Globus pallidus (tissue), 1 donor: ENCODE measurements at regions not wholly inside any gene's neighbourhood (a gene's known extent, or its start where the extent isn't known, plus 50 kb on each side); places are given as distances from the start of the nearest gene placed in this dataset.
"Not testable (repeated sequence)": the region's sequence is repeated elsewhere in the genome, so short reads cannot be mapped to it uniquely, and the experiment has no call there.

Source experiments
- DNase-seq: peaks from one replicate; pipeline ENCODE4 v3.0.0-alpha.2; 2015; ENCODE audit warnings: low spot score

DNA sequence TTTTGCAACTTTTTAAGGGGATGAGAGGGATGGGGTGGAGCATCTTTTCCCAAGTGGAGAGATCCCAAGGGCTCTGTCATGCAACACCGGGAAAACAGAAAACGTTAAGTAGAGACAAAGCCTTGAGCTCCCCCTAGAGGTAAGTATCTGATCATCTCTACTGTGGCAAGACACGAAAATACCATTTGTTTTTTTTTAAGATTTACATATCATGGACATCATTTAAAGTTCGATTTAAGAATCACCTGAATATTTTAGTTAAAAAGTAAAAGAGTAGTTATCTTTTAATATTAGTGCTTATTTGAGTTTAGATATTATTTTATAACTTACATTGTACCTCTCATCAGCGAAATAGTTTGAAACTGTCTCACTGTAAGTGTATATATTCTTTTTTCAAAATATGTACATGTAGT, 200.4 kb downstream of the LRRC70 start:
- peak; percentile 61 for DNase-seq

DNA sequence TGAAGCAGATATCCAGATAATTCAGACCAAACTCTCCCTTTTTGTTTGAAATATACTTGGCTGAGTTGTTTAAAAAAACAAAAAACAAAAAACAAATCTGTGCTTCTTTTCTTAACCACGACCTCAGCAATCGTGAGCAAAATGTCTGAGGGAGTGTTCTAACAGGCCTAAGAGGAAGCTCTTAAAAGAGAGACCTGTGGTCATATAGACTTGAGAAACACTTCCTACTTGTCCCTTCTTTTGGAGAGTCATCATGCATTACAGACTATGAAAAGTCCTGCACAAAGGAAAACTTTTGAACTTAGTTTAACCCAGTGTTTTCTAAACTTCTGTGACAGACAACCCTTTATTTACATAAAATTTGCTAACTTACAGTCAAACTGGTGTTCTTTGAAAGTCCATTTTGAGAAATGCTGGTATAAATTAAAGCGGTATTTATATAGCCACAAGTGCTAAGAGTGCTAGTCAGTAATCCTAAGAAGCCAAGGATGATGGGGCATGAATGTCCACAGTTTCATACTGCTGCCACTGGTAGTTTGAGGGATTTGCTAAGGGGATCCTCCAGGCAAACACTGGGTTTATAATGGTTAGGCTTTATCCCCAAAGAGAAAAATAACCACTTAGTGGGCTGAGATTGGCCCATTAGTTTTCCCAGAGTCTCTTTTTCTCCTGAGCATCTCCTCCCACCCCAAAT, 199.8 kb downstream of the LRRC70 start:
- peak; percentile 35 for DNase-seq

DNA sequence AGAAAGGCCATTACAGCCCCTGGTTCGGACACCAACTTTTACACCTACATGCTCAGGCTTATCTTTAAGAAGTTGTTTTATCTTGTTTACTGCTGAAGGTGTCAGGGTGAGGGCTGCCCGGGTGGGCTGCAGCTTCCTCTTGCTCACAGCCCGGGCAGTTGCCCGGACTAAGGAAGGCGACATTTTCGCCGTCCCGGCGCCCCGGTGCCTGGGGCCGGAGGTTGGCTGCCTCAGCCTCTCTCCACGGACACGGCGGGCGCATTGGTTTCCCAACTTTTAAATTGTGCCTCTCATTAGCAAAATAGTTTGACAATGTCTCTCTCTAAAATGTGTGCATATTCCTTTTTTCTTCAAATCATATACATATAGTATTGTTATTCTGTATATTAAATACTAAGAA, 198.5 kb downstream of the LRRC70 start:
- not testable (repeated sequence) for DNase-seq

DNA sequence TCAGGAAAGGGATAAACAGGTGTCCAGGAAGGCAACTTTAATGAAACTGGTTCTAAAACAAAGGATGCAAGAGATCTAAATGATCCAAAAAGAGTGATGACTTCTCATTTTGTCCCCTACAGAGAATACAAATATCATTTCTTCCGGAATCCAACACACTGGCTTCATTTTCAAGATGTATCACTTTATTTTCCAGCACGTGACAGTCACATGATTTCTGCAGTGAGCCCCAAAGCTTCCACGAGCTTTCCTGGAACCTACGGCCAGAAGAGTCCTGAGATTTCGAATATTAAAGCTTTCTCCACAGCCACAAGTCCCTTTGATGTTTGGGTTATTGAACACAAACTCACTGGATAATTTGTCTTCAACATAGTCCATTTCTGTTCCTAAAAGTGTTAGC, 198.0 kb downstream of the LRRC70 start:
- DNase-seq, result not testable (repeated sequence)

DNA sequence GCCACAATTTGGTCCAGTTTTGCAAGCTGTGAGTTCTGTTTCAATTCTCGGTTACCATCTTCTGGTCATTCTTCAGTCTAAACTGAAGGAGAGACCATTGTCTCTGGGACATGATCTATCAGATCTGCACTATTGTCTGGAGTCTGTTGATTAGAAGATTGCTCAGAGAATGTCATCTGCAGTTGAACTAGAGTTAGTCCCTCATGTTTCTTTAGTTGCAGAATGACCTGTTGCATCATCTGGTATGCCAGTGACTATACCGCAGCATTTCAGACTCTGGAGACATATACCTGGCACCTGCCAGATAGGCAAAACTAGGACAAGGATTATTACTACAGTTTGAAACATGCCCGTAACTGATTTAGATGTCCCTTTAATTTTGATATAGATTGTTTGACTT, 194.8 kb downstream of the LRRC70 start:
- DNase-seq, result no peak

DNA sequence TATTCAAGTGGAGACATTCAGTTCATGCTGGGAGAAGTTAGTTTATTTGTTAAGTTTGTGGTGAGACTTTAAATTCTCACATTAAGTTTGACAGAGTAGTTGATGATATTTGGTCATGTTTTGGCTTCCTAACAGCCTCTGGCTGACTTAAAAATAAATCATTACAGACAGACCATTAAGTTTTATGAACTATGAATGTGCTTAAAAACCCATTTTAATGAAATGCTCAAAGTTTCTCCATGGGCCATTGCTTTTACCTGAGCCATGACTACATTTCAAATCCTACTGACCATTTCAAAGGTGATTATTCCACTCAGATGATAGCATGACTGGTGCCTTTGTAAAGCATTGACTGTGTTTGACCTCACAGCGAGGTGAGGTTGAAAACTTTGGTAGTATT, 192.7 kb downstream of the LRRC70 start:
- DNase-seq, result no peak

DNA sequence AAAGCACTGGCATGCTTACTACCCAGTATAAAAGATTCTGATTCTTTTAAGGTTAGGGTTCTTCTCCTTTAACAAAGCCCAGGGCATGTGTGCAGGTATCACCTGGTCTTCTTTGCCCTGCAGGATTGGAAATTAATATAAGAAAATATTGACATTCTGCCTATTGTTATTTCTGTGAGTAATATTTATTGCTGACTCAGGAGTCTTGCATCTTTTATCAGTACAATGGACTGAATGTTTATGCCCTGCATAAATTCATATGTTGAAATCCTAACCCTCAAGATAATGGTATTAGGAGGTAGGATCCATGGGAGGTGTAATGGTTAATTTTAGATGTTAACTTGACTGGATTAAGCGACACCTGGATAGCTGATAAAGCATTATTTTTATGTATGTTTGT, 189.0 kb downstream of the LRRC70 start:
- no peak for DNase-seq

DNA sequence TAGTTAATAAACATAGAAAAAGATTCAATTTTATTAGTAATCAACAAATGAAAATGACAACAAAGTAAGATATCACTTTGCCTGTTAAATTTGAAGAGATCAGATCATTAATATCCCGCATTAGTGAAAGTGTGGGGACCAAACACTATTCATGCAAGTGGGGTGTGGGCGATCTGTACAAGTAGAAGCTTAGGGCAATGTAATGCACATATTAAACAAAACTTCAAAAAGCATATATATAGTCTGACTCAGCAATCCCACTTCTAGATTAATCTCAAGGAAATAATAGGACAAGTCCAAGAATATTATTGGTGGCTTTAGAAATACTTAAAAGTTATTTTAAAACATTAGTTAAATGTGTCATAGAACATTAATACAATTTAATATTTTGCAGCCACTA, 188.5 kb downstream of the LRRC70 start:
- DNase-seq, result no peak

DNA sequence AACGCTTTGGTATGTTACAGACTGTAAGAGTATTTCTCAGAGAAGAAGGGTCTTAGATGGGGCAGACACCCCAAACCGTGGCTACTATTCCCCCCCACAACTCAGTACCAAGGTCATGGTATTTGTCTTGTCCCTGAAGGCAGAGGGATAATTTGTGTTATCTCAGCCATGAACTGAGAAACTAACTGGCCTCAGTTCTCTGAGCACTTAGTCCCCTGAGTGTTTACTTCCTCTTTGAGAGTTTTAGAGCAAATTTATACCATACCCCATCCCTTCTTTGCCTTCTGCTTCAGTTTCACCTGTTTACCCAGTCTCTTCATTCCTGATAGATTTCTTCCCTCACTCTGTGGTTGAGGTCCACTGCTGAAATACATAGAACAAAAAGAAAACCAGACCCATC, 183.9 kb downstream of the LRRC70 start:
- DNase-seq, result no peak

DNA sequence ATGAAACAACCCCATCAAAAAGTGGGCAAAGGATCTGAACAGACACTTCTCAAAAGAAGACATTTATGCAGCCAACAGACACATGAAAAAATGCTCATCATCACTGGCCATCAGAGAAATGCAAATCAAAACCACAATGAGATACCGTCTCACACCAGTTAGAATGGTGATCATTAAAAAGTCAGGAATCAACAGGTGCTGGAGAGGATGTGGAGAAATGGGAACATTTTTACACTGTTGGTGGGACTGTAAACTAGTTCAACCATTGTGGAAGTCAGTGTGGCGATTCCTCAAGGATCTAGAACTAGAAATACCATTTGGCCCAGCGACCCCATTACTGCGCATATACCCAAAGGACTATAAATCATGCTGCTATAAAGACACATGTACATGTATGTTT, 179.1 kb downstream of the LRRC70 start:
- DNase-seq, result not testable (repeated sequence)

DNA sequence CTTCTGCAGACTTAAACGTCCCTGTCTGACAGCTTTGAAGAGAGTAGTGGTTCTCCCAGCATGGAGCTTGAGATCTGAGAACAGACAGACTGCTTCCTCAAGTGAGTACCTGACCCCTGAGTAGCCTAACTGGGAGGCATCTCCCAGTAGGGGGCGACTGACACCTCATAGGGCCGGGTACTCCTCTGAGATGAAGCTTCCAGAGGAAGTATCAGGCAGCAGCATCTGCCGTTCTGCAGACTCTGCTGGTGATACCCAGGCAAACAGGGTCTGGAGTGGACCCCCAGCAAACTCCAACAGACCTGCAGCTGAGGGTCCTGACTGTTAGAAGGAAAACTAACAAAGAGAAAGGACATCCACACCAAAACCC, 174.4 kb downstream of the LRRC70 start:
- not testable (repeated sequence) for DNase-seq

DNA sequence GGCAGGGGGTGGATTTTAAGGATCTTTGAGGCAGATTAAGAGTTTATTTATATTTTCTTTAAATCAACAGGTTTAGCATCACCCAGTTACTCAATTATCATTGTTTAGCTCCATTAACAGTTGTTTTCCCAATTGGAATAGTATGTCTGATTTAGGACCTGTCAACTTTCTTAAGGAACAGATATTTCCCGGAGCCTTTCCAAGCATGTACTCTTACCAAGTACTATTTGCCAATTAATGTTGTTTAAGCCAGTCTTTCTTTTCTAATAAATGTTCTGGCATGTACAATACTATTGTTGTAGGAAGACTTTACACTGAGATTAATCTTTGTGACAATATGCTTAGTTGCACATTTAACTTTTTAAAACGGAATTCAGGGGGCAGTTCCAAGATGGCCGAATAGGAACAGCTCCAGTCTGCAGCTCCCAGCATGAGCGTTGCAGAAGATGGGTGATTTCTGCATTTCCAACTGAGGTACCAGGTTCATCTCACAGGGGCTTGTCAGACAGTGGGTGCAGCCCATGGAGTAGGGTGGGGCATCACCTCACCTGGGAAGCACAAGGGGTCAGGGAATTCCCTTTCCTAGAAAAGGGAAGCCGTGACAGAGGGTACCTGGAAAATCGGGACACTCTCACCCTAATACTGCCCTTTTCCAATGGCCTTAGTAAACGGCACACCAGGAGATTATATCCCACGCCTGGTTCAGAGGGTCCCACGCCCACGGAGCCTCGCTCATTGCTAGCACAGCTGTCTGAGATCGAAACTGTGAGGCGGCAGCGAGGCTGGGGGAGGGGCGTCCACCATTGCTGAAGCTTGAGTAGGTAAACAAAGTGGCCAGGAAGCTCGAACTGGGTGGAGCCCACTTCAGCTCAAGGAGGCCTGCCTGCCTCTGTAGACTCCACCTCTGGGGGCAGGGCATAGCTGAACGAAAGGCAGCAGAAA, 173.7 kb downstream of the LRRC70 start:
- not testable (repeated sequence) for DNase-seq

DNA sequence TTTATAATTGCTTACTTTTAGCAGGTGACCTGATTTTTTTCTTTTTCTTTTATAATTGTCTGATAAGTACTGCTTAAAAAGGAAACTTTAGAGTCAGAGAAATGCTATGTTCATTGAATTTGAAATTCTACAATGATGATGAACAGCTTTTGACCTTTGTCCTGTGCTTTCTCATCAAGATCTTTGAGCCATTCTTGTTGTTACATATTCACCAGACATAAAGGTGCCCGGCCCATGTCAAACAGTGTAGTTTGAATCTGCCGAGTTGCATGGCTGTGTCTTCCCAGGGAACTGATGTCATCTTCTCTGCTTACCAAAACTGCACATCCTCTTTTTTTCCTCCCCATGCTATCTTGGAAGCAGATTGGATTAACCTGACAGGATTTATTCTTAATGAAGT, 163.6 kb downstream of the LRRC70 start:
- no peak for DNase-seq

DNA sequence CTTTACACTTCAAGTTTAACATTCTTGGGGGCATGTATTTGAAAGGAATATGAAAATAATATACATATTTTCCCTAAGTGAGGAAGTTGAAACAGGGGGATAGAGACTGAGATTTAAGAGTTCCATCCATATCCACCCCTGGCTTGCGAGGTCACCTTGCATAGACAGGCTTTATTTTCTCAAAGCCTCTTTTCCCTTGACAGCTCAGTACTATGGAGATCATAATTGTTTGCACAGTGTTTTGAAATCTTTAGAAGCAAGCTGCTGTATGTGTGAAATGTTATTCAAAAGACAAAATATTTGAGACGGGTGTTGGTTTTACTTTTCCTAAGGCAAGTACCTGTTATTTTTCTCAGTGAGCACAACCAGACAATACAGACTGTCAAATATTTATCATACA, 163.1 kb downstream of the LRRC70 start:
- DNase-seq, result no peak

DNA sequence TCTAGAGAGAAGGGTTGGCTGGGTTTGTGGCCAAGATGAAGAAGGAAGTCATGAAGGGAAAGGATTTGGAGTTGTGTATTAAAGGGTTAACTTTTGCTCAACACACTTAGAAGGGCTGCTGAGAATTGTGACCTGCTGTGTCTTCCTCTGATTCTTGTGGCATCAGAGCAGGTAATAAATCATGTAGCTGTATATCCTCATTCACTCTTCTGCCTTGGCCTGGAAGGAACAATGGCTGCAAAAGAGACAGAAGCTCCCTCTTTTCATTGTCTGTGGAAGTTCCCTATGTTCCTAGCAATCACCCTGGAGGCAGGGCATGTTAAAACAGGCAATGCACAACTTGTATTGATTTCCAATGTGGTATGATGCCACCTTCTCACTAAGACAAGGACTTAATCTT, 159.1 kb downstream of the LRRC70 start:
- no peak for DNase-seq

DNA sequence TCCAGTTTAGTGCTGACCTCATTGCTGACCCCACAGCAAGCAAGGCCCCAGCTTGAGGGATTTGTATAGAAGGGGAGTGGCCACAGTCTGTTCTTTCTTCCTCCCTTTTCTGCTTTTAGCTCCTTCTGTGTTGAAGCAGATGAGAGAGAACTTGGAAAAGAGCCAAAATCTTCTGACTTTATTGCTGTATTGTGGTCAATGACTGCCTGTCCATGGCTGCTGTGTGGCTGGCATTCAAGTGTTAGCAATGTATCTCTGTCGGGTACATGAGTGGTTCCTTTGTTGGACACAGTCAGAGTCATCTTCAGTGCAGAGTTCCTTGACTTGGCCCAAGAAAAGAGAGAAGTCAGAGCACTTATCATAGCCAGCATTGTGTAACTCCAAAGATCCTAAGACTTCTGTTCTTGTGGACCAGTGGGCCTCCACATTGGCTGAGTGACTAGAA, 154.1 kb downstream of the LRRC70 start:
- DNase-seq, result peak; percentile 38

DNA sequence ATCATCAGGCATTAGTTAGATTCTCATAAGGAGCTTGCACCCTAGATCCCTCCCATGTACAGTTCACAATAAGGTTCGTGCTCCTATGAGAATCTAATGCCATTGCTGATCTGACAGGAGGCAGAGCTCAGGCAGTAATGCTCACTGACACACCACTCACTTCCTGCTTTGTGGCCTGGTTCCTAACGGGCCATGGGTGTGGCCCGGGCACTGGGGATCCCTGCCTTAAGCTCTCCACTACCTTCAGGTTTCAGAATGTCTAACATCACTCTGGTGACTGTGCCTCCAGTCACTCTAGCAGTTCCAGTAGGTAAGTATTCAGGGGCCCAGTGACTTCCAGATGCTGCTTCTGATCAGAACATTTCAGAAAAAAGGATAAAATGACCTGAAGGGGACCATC, 152.4 kb downstream of the LRRC70 start:
- no peak for DNase-seq

DNA sequence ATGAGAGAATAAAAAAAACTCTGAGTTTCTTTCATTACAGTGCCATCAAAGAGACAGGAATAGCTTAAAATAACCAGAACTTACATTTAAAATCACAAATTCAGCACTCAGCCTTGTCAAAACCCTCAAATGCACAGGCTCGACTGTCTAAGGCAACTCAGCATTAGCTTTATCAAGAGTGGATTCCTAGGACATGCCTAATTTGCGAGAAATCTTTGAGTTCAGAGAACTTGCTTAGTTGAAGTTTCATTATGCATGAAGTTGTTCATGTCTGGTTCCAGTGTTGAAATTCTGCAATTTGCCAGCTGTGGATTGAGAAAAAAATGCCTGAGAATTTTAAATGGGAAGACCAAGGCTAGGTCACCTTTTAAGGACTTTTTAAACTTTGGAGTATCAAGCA, 151.1 kb downstream of the LRRC70 start:
- no peak for DNase-seq

DNA sequence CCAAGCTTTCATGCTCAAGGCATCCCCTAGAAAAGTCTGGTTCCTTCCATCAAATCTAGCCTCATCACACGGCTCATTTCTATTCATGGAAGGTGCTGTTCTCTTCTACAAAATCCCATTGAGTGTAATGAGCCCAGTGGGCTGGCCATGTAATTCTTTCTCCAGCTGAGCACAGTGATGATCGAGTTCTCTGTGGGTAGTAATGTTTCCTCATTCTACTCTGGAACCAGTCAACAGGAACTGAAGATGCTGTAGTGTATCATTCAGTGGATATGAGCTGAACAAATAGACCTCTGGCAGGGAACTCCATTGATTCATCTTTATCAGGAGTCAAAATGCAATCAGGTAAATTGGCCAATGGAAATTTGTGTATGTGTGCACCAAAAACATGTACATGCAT, 149.2 kb downstream of the LRRC70 start:
- DNase-seq, result no peak

DNA sequence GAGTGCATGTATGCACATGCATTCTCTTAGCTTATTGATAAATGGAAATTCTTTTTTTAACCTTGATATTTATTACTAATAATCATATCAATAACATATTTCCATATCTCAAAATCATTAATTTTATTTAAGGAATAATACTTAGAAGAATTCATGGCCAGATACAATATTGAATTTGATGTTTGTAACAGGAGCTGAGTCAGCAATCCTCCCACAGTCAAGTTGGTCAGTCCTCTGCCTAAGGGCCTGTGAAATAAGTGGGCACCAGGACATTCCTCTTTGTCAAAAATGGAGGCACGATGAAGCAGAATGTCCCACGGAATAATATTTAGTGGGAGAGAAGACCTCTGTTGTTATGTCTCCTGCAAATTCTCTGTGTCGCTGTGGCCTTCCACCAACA, 148.6 kb downstream of the LRRC70 start:
- DNase-seq, result no peak

DNA sequence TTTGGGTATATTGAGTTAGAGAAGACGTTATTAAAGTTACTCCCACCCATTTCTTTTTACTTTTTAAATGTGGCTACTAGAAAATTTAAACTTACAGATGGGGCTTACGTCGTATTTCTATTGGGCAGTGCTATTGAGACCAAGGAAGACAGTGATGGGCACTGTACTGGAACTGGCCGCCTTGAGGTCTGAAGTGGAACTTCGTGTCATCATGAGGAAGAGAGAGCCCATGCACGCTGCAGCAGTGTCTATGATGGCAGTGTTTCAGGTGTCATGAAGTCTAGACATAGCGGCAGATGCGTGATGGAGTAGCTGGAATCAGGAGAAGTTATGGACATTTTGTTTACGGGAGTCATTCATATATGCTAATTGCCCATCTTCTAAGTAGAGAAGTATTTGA, 143.7 kb downstream of the LRRC70 start:
- no peak for DNase-seq

DNA sequence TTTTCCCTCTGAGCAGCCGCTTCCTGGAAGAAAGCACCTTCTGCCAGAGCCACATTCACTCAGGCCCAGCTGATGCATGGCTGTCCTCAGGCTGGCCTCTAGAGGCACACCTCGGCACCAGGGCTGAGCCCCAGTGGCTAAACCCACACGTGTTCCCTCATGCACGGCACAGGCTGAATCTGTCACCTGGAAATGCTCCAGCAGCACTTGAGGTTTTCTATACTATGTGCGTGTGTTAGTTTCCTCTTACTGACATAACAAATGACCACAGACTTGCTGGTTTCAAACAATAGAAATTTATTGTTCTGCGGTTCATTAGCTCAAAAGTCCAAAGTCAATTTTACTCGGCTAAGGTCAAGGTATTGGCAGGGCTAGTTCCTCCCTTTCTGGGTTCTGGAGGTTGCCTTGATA, 141.4 kb downstream of the LRRC70 start:
- DNase-seq, result no peak

DNA sequence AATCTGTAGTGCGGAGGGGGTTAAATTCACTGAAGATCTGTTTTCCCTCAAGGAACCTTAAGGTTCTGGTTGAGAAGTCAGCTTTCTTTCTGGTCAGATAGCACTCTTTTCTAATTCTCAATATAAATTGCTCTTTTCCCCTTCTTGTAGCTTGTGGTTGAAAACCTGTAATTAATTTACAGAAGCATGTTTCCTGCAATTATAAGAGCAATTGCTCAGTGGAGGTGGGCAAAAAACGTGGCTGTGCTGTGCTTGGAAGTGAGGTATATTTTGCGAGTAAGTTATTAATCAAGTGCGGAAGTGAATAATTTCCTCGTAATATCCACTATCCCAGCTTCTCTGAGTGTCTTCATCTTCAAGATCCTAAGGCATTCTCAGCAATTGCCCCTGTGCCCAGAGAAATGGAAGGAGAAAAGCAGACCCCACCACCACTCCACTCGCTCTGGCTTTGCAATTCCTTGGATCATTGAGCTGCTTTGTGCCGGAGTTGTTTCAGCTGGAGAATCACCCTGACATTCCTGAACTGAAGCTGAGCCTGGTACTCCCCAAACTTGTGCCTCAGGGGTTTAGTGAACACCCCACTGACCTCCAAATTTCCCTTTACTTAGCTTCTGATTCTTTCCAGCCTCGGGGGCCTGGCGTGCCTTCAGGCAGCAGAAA, 140.6 kb downstream of the LRRC70 start:
- DNase-seq, result no peak
